GM12878 (cell line): ENCODE measurements at regions not wholly inside any gene's neighbourhood (a gene's known extent, or its start where the extent isn't known, plus 50 kb on each side); places are given as distances from the start of the nearest gene placed in this dataset.

Experiments
- ATAC-seq: fragments of 200-7000 bp; cut with Tn5 transposase; 3 replicates; pipeline ENCODE4 v1.9.1; 2020; ENCODE audit warnings: mild to moderate bottlenecking, moderate library complexity
- BruUV-seq: library from RNA; stranded (reverse); fragments of 400-500 nt; replicated peaks from 2 replicates; lab custom pipeline; 2021; lab: Mats Ljungman, UMichigan
- CTCF ChIA-PET: fragments of 300-600 bp; sonication (Branson Sonifier 250); formaldehyde crosslinking; extraction: SDS; loops from one replicate; lab custom pipeline; 2021; ENCODE audit warnings: inconsistent platforms; lab: Yijun Ruan, JAX
- POLR2A ChIA-PET: fragments of 350-600 bp; formaldehyde crosslinking; extraction: SDS; loops from one replicate; lab custom pipeline; 2021; ENCODE audit warnings: inconsistent platforms; lab: Charles Lee
- RAD21 ChIA-PET: fragments of 300-600 bp; sonication (Branson Sonifier 250); formaldehyde crosslinking; loops from one replicate; lab custom pipeline; 2023; ENCODE audit warnings: antibody characterized with exemption; ENCODE audit not compliant: unreplicated experiment; lab: Charles Lee
- SMC1A ChIA-PET: fragments of 300-600 bp; sonication (Branson Sonifier 250); formaldehyde crosslinking; loops from one replicate; lab custom pipeline; 2023; ENCODE audit not compliant: unreplicated experiment, uncharacterized antibody; lab: Charles Lee
- DNase-seq: peaks from one replicate; pipeline ENCODE4 v3.0.0-alpha.2; 2011; ENCODE audit warnings: low read depth, low spot score
- FAIRE-seq: peaks from 3 replicates; lab custom pipeline; 2011; peaks lifted over from hg19 to GRCh38; lab: Jason Lieb, UNC
- H2AFZ ChIP-seq: 2 replicates; pipeline ENCODE4 v1.6.0; 2011; ENCODE audit warnings: low read depth, low read length, control low read depth; ENCODE audit not compliant: control insufficient read depth
- H3K27ac ChIP-seq: 2 replicates; pipeline ENCODE4 v1.5.1; 2011; ENCODE audit warnings: control low read depth; ENCODE audit not compliant: control insufficient read depth, insufficient read depth
- H3K27me3 ChIP-seq, 2 experiments: replicated peaks in 1 of 2; 2 replicates each; pipeline versions ENCODE4 v1.6.0 to v1.6.1; 2011; ENCODE audit warnings: low read length in 1 of 2; ENCODE audit not compliant: control insufficient read depth in 2 of 2, insufficient read depth in 2 of 2
- H3K36me3 ChIP-seq, 2 experiments: 2 replicates each; pipeline ENCODE4 v1.5.1; 2011; ENCODE audit warnings: low read length in 1 of 2; ENCODE audit not compliant: control insufficient read depth in 2 of 2, insufficient read depth in 2 of 2
- H3K4me1 ChIP-seq: 2 replicates; pipeline ENCODE4 v1.6.1; 2011; ENCODE audit warnings: mild to moderate bottlenecking, low read length, moderate library complexity, mixed read lengths; ENCODE audit not compliant: control insufficient read depth, insufficient read depth
- H3K4me2 ChIP-seq: 2 replicates; pipeline ENCODE4 v1.6.0; 2011; ENCODE audit warnings: control low read depth; ENCODE audit not compliant: control insufficient read depth, insufficient read depth
- H3K4me3 ChIP-seq: fragments of 200-600 bp; sonication (generic); 2 replicates; pipeline ENCODE4 v1.5.1; 2016
- H3K79me2 ChIP-seq: 2 replicates; pipeline ENCODE4 v1.6.0; 2011; ENCODE audit warnings: low read length; ENCODE audit not compliant: control insufficient read depth, insufficient read depth
- H3K9ac ChIP-seq: 2 replicates; pipeline ENCODE4 v1.8.0; 2011; ENCODE audit warnings: low read length, control low read depth, mixed read lengths; ENCODE audit not compliant: control insufficient read depth, insufficient read depth
- H3K9me3 ChIP-seq: replicated peaks from 3 replicates; pipeline ENCODE4 v1.5.1; 2011; ENCODE audit warnings: mild to moderate bottlenecking, low read length; ENCODE audit not compliant: control insufficient read depth, insufficient read depth
- H4K20me1 ChIP-seq: 2 replicates; pipeline ENCODE4 v1.6.0; 2011; ENCODE audit not compliant: control insufficient read depth, insufficient read depth
- BHLHE40 ChIP-seq, 2 experiments: fragments of 450-650 bp in 1 of 2; IDR thresholded peaks; 2 replicates each; pipeline ENCODE4 v1.6.1; 2011 to 2017; ENCODE audit warnings: low read depth in 2 of 2, borderline replicate concordance in 1 of 2, improper control_type of control experiment in 1 of 2, low read length in 1 of 2, mild to moderate bottlenecking in 1 of 2
- CHD1 ChIP-seq: IDR thresholded peaks from 2 replicates; pipeline ENCODE4 v1.6.1; 2012; ENCODE audit warnings: low read depth, low read length, improper control_type of control experiment
- CHD4 ChIP-seq: fragments of 200-600 bp; sonication (generic); IDR thresholded peaks from 2 replicates; pipeline ENCODE4 v1.6.1; 2016; ENCODE audit warnings: mild to moderate bottlenecking
- HDGF ChIP-seq: fragments of 450-650 bp; IDR thresholded peaks from 2 replicates; pipeline ENCODE4 v1.6.1; 2016; ENCODE audit warnings: antibody characterized with exemption
- HSF1 ChIP-seq: fragments of 150-350 bp; IDR thresholded peaks from 2 replicates; pipeline ENCODE4 v1.6.1; 2014; ENCODE audit warnings: mild to moderate bottlenecking, low read depth, low read length
- IKZF2 ChIP-seq, 2 experiments: fragments of 450-650 bp; IDR thresholded peaks; 2 replicates each; pipeline ENCODE4 v1.6.1; 2017; ENCODE audit warnings: mild to moderate bottlenecking in 2 of 2, moderate library complexity in 2 of 2
- PAX5 ChIP-seq: IDR thresholded peaks from 2 replicates; pipeline ENCODE4 v1.6.1; 2011; ENCODE audit warnings: low read depth, low read length, borderline replicate concordance
- PAX8 ChIP-seq: fragments of 450-650 bp; IDR thresholded peaks from 2 replicates; pipeline ENCODE4 v1.6.1; 2017; ENCODE audit warnings: mild to moderate bottlenecking, moderate library complexity
- SIN3A ChIP-seq: IDR thresholded peaks from 2 replicates; pipeline ENCODE4 v1.6.1; 2012; ENCODE audit warnings: low read depth, low read length, improper control_type of control experiment
- YY1 ChIP-seq: IDR thresholded peaks from 2 replicates; pipeline ENCODE4 v1.6.1; 2011; ENCODE audit warnings: low read depth, mild to moderate bottlenecking, low read length
- ZNF217 ChIP-seq: fragments of 450-650 bp; IDR thresholded peaks from 2 replicates; pipeline ENCODE4 v1.6.1; 2017; ENCODE audit warnings: antibody characterized with exemption, mild to moderate bottlenecking
- ZNF384 ChIP-seq: IDR thresholded peaks from 2 replicates; pipeline ENCODE4 v1.6.1; 2012; ENCODE audit warnings: low read depth, mild to moderate bottlenecking, low read length, improper control_type of control experiment, borderline replicate concordance
- WGBS: methylation state at CpG from one replicate; pipeline ENCODE4 v1.1.6; 2016; ENCODE audit warnings: low lambda C conversion rate; ENCODE audit not compliant: insufficient replicate concordance, insufficient coverage; ENCODE audit errors: missing lambda C conversion rate; 5-methylcytosine and 5-hydroxymethylcytosine counted together
- in situ Hi-C: fragments of 300-500 bp; cut with MboI; formaldehyde crosslinking; loops from 9 replicates; pipeline ENCODE4 v1.14.3; 2018; ENCODE audit warnings: mixed read lengths
- intact Hi-C: fragments of 100-400 bp; cut with micrococcal nuclease; formaldehyde crosslinking; loops from one replicate; pipeline ENCODE4 v1.14.2; 2022; ENCODE audit not compliant: unreplicated experiment
- TF ChIP-seq, protein P1 (sequence below): fragments of 450-650 bp; formaldehyde crosslinking; IDR thresholded peaks from 2 replicates; pipeline ENCODE4 v1.4.0; 2020; ENCODE audit warnings: mild to moderate bottlenecking, moderate library complexity

GRCh38 chr2:7673853-7674252 lies 756.6 kb downstream of the RNF144A start:
- Histone ChIP-seq H3K36me3 (no peaks in the 10 kb centered on the region), H4K20me1 (no peaks in the 10 kb centered on the region), H3K4me1 (no peaks in the 10 kb centered on the region), H3K27ac (no peak overlapping the region), H2AFZ (no peak overlapping the region), H3K27me3 (no peaks in the 10 kb centered on the region), H3K4me3 (no peak overlapping the region), H3K9me3 (no peaks in the 10 kb centered on the region; the same call in 2 of the 3 replicates), H3K4me2 (no peak overlapping the region), H3K9ac (no peak overlapping the region), H3K79me2 (no peaks in the 10 kb centered on the region)
- in situ Hi-C loops (no loop called here), intact Hi-C loops (loop anchor here (5.0 to 10.0 kb wide), 3 partner anchors 162 to 579 kb away; no protein-coding TSS in a partner anchor)
- RAD21 ChIA-PET: interaction anchor here (1.7 kb wide), 1 partner anchor 176 kb away, joined by 3 read pairs; no protein-coding TSS in a partner anchor
- ATAC-seq (no peak), FAIRE-seq (no peak), DNase-seq (no peak)
- POLR2A ChIA-PET: interaction anchor here (0.6 kb wide), 1 partner anchor 194 kb away, joined by 4 read pairs; no protein-coding TSS in a partner anchor
- SMC1A ChIA-PET: interaction anchor here (0.6 to 2.3 kb wide), 4 partner anchors 52 to 1148 kb away, joined by 3 to 10 read pairs (median 3); no protein-coding TSS in a partner anchor
- BruUV-seq: no TSS peak
- TF ChIP-seq ZNF384 (no peak), PAX8 (no peak), CHD4 (no peak)
- CTCF ChIA-PET: interaction anchor here (1.1 to 4.5 kb wide), 4 partner anchors 14 to 248 kb away, joined by 4 to 53 read pairs (median 21); no protein-coding TSS in a partner anchor
- 35% methylated on average over 2 of the region's 2 CpGs for WGBS

GRCh38 chr2:7674606-7675005 lies 757.4 kb downstream of the RNF144A start:
- CTCF ChIA-PET: interaction anchor here (1.1 to 4.5 kb wide), 4 partner anchors 14 to 248 kb away, joined by 4 to 53 read pairs (median 21); no protein-coding TSS in a partner anchor
- no peak overlapping the region for H3K4me3 ChIP-seq
- H3K79me2 ChIP-seq: no peaks in the 10 kb centered on the region
- no peak overlapping the region for H3K27ac ChIP-seq
- WGBS: 44% methylated on average over 2 of the region's 2 CpGs
- in situ Hi-C loops (no loop called here), intact Hi-C loops (loop anchor here (5.0 to 10.0 kb wide), 3 partner anchors 162 to 580 kb away; no protein-coding TSS in a partner anchor)
- ATAC-seq (no peak), FAIRE-seq (no peak), DNase-seq (no peak)
- no peaks in the 10 kb centered on the region for H3K4me1 ChIP-seq
- no TSS peak for BruUV-seq
- no peaks in the 10 kb centered on the region for H4K20me1 ChIP-seq
- RAD21 ChIA-PET: interaction anchor here (1.7 kb wide), 1 partner anchor 176 kb away, joined by 3 read pairs; no protein-coding TSS in a partner anchor
- POLR2A ChIA-PET: no interaction called here
- no peaks in the 10 kb centered on the region; the same call in 2 of the 3 replicates for H3K9me3 ChIP-seq
- H2AFZ ChIP-seq: no peak overlapping the region
- H3K36me3 ChIP-seq: no peaks in the 10 kb centered on the region
- SMC1A ChIA-PET: interaction anchor here (0.6 to 2.3 kb wide), 7 partner anchors 10 to 1148 kb away, joined by 3 to 10 read pairs (median 3); no protein-coding TSS in a partner anchor
- H3K9ac ChIP-seq: no peak overlapping the region
- H3K27me3 ChIP-seq: no peaks in the 10 kb centered on the region
- no peak overlapping the region for H3K4me2 ChIP-seq
- no peak for TF ChIP-seq SIN3A
- TF ChIP-seq, protein P1, sequence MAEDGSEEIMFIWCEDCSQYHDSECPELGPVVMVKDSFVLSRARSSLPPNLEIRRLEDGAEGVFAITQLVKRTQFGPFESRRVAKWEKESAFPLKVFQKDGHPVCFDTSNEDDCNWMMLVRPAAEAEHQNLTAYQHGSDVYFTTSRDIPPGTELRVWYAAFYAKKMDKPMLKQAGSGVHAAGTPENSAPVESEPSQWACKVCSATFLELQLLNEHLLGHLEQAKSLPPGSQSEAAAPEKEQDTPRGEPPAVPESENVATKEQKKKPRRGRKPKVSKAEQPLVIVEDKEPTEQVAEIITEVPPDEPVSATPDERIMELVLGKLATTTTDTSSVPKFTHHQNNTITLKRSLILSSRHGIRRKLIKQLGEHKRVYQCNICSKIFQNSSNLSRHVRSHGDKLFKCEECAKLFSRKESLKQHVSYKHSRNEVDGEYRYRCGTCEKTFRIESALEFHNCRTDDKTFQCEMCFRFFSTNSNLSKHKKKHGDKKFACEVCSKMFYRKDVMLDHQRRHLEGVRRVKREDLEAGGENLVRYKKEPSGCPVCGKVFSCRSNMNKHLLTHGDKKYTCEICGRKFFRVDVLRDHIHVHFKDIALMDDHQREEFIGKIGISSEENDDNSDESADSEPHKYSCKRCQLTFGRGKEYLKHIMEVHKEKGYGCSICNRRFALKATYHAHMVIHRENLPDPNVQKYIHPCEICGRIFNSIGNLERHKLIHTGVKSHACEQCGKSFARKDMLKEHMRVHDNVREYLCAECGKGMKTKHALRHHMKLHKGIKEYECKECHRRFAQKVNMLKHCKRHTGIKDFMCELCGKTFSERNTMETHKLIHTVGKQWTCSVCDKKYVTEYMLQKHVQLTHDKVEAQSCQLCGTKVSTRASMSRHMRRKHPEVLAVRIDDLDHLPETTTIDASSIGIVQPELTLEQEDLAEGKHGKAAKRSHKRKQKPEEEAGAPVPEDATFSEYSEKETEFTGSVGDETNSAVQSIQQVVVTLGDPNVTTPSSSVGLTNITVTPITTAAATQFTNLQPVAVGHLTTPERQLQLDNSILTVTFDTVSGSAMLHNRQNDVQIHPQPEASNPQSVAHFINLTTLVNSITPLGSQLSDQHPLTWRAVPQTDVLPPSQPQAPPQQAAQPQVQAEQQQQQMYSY (CRISPR knock-in tag): no peak
- TF ChIP-seq BHLHE40 (IDR thresholded peaks at IDR 0.05; ENCODE audit: borderline replicate concordance in 1 of 2, low read depth in 2 of 2, low read length in 1 of 2): no peak
- no peak for TF ChIP-seq YY1
- no peak for TF ChIP-seq HDGF
- no peak for TF ChIP-seq IKZF2 (IDR thresholded peaks at IDR 0.05)
- TF ChIP-seq ZNF217: no peak
- no peak for TF ChIP-seq HSF1
- no peak for TF ChIP-seq CHD1
- TF ChIP-seq PAX5: no peak
